KBM-7 (cell line): ENCODE measurements at regions not wholly inside any gene's neighbourhood (a gene's known extent, or its start where the extent isn't known, plus 50 kb on each side); places are given as distances from the start of the nearest gene placed in this dataset.

ENCODE experiments used
- DNase-seq: peaks from one replicate; pipeline ENCODE4 v3.0.0-alpha.2; 2015
- in situ Hi-C: fragments of 300-500 bp; cut with MboI; formaldehyde crosslinking; loops from 2 replicates; pipeline ENCODE4 v1.14.3; 2020; ENCODE audit warnings: low sequenced_read_pairs, low pct_unique_long_range_greater_than_20kb, mixed read lengths

- in situ Hi-C loops = no loop called here
- no peak for DNase-seq
Measured at GRCh38 chr10:106520698-106521097, 643.8 kb downstream of the SORCS1 start.

- in situ Hi-C loops = no loop called here
- no peak for DNase-seq
Measured at GRCh38 chr10:106519376-106520030, 645.0 kb downstream of the SORCS1 start.

GRCh38 chr10:106515206-106515790, 649.2 kb downstream of the SORCS1 start:
- DNase-seq = no peak
- in situ Hi-C loops = no loop called here

- in situ Hi-C loops = no loop called here
- no peak for DNase-seq
Measured at GRCh38 chr10:106513352-106513771, 651.1 kb downstream of the SORCS1 start.

GRCh38 chr10:106511917-106512316, 652.6 kb downstream of the SORCS1 start:
- no peak for DNase-seq
- in situ Hi-C loops = no loop called here

- DNase-seq = no peak
- in situ Hi-C loops = no loop called here
Measured at GRCh38 chr10:106508950-106509349, 655.6 kb downstream of the SORCS1 start.

- in situ Hi-C loops = no loop called here
- DNase-seq = no peak
Measured at GRCh38 chr10:106506526-106507283, 657.8 kb downstream of the SORCS1 start.

- in situ Hi-C loops = no loop called here
- no peak for DNase-seq
Measured at GRCh38 chr10:106504536-106504935, 660.0 kb downstream of the SORCS1 start.

- in situ Hi-C loops = no loop called here
- DNase-seq = no peak
Measured at GRCh38 chr10:106502641-106503040, 661.9 kb downstream of the SORCS1 start.

- in situ Hi-C loops = no loop called here
- DNase-seq = no peak
Measured at GRCh38 chr10:106500925-106501525, 663.5 kb downstream of the SORCS1 start.

GRCh38 chr10:106500041-106500924, 664.2 kb downstream of the SORCS1 start:
- in situ Hi-C loops = no loop called here
- no peak for DNase-seq

- DNase-seq = no peak
- in situ Hi-C loops = no loop called here
Measured at GRCh38 chr10:106499448-106499847, 665.1 kb downstream of the SORCS1 start.

- no peak for DNase-seq
- in situ Hi-C loops = no loop called here
Measured at GRCh38 chr10:106498675-106499074, 665.8 kb downstream of the SORCS1 start.

GRCh38 chr10:106495931-106496330, 668.6 kb downstream of the SORCS1 start:
- in situ Hi-C loops = no loop called here
- DNase-seq = no peak

GRCh38 chr10:106493751-106494150, 670.8 kb downstream of the SORCS1 start:
- no peak for DNase-seq
- in situ Hi-C loops = no loop called here

- DNase-seq = no peak
- in situ Hi-C loops = no loop called here
Measured at GRCh38 chr10:106493226-106493625, 671.3 kb downstream of the SORCS1 start.

GRCh38 chr10:106487726-106488125, 676.8 kb downstream of the SORCS1 start:
- DNase-seq = no peak
- in situ Hi-C loops = no loop called here

- DNase-seq = no peak
- in situ Hi-C loops = no loop called here
Measured at GRCh38 chr10:106481598-106482275, 682.8 kb downstream of the SORCS1 start.

- in situ Hi-C loops = no loop called here
- no peak for DNase-seq
Measured at GRCh38 chr10:106479636-106480035, 684.9 kb downstream of the SORCS1 start.
